Vagina (tissue), 2 donors: ENCODE measurements at regions not wholly inside any gene's neighbourhood (a gene's known extent, or its start where the extent isn't known, plus 50 kb on each side); places are given as distances from the start of the nearest gene placed in this dataset.

Experiments used
- CTCF ChIP-seq, 3 experiments: fragments of 450-650 bp in 2 of 3; fragments of 200-600 bp in 1 of 3; sonication (generic) in 1 of 3; IDR thresholded peaks; one replicate each; pipeline ENCODE4 v1.5.1; 2017 to 2019; ENCODE audit warnings: antibody characterized with exemption in 3 of 3, mild to moderate bottlenecking in 2 of 3, moderate library complexity in 2 of 3
- POLR2A ChIP-seq, 2 donors: fragments of 450-650 bp; IDR thresholded peaks; one replicate each; pipeline ENCODE4 v1.6.1; 2017; ENCODE audit warnings: antibody characterized with exemption in 2 of 2, mild to moderate bottlenecking in 2 of 2, moderate library complexity in 2 of 2

GRCh38 chr10:21368022-21368582 lies 157.4 kb downstream of the SKIDA1 start:
- no peak for TF ChIP-seq CTCF (IDR thresholded peaks at IDR 0.05)
- no peak for TF ChIP-seq POLR2A (IDR thresholded peaks at IDR 0.05)
